ENCODE measurements at regions not wholly inside any gene's neighbourhood (a gene's known extent, or its start where the extent isn't known, plus 50 kb on each side); places are given as distances from the start of the nearest gene placed in this dataset.

GRCh38 chr3:27661797-27662196, 60.3 kb downstream of the EOMES start:
- in situ Hi-C loops (cut with HindIII; ENCODE audit: low pct_unique_long_range_greater_than_20kb, low sequenced_read_pairs): no loop called here
- DNase-seq (ENCODE audit: low read depth): no peak

GRCh38 chr3:27659279-27660021, 62.7 kb downstream of the EOMES start:
- peak; percentile 19 for DNase-seq (ENCODE audit: low read depth)
- in situ Hi-C loops (cut with HindIII; ENCODE audit: low pct_unique_long_range_greater_than_20kb, low sequenced_read_pairs): no loop called here

- DNase-seq (ENCODE audit: low read depth): no peak
- in situ Hi-C loops (cut with HindIII; ENCODE audit: low pct_unique_long_range_greater_than_20kb, low sequenced_read_pairs): no loop called here
Observed at GRCh38 chr3:27658741-27659140, 63.4 kb downstream of the EOMES start.

- in situ Hi-C loops (cut with HindIII; ENCODE audit: low pct_unique_long_range_greater_than_20kb, low sequenced_read_pairs): no loop called here
- no peak for DNase-seq (ENCODE audit: low read depth)
Observed at GRCh38 chr3:27657871-27658270, 64.3 kb downstream of the EOMES start.

- in situ Hi-C loops (cut with HindIII; ENCODE audit: low pct_unique_long_range_greater_than_20kb, low sequenced_read_pairs): no loop called here
- no peak for DNase-seq (ENCODE audit: low read depth)
Observed at GRCh38 chr3:27657404-27657803, 64.7 kb downstream of the EOMES start.

- in situ Hi-C loops (cut with HindIII; ENCODE audit: low pct_unique_long_range_greater_than_20kb, low sequenced_read_pairs): no loop called here
- DNase-seq (ENCODE audit: low read depth): no peak
Observed at GRCh38 chr3:27656790-27657189, 65.3 kb downstream of the EOMES start.

- DNase-seq (ENCODE audit: low read depth): no peak
- in situ Hi-C loops (cut with HindIII; ENCODE audit: low pct_unique_long_range_greater_than_20kb, low sequenced_read_pairs): no loop called here
Observed at GRCh38 chr3:27655547-27655946, 66.6 kb downstream of the EOMES start.

GRCh38 chr3:27653803-27654558, 68.1 kb downstream of the EOMES start:
- in situ Hi-C loops (cut with HindIII; ENCODE audit: low pct_unique_long_range_greater_than_20kb, low sequenced_read_pairs): no loop called here
- DNase-seq (ENCODE audit: low read depth): no peak

GRCh38 chr3:27649277-27649676, 72.8 kb downstream of the EOMES start:
- DNase-seq (ENCODE audit: low read depth): no peak
- in situ Hi-C loops (cut with HindIII; ENCODE audit: low pct_unique_long_range_greater_than_20kb, low sequenced_read_pairs): no loop called here

- in situ Hi-C loops (cut with HindIII; ENCODE audit: low pct_unique_long_range_greater_than_20kb, low sequenced_read_pairs): no loop called here
- DNase-seq (ENCODE audit: low read depth): no peak
Observed at GRCh38 chr3:27646896-27647295, 75.2 kb downstream of the EOMES start.

GRCh38 chr3:27644941-27645340, 77.2 kb downstream of the EOMES start:
- in situ Hi-C loops (cut with HindIII; ENCODE audit: low pct_unique_long_range_greater_than_20kb, low sequenced_read_pairs): no loop called here
- DNase-seq (ENCODE audit: low read depth): no peak

GRCh38 chr3:27643355-27643754, 78.8 kb downstream of the EOMES start:
- no peak for DNase-seq (ENCODE audit: low read depth)
- in situ Hi-C loops (cut with HindIII; ENCODE audit: low pct_unique_long_range_greater_than_20kb, low sequenced_read_pairs): no loop called here

GRCh38 chr3:27642796-27643195, 79.3 kb downstream of the EOMES start:
- in situ Hi-C loops (cut with HindIII; ENCODE audit: low pct_unique_long_range_greater_than_20kb, low sequenced_read_pairs): no loop called here
- no peak for DNase-seq (ENCODE audit: low read depth)

GRCh38 chr3:27641888-27642601, 80.1 kb downstream of the EOMES start:
- DNase-seq (ENCODE audit: low read depth): no peak
- in situ Hi-C loops (cut with HindIII; ENCODE audit: low pct_unique_long_range_greater_than_20kb, low sequenced_read_pairs): no loop called here

- DNase-seq (ENCODE audit: low read depth): no peak
- in situ Hi-C loops (cut with HindIII; ENCODE audit: low pct_unique_long_range_greater_than_20kb, low sequenced_read_pairs): no loop called here
Observed at GRCh38 chr3:27641271-27641800, 80.8 kb downstream of the EOMES start.

- no peak for DNase-seq (ENCODE audit: low read depth)
- in situ Hi-C loops (cut with HindIII; ENCODE audit: low pct_unique_long_range_greater_than_20kb, low sequenced_read_pairs): no loop called here
Observed at GRCh38 chr3:27639271-27639670, 82.9 kb downstream of the EOMES start.

- in situ Hi-C loops (cut with HindIII; ENCODE audit: low pct_unique_long_range_greater_than_20kb, low sequenced_read_pairs): no loop called here
- DNase-seq (ENCODE audit: low read depth): no peak
Observed at GRCh38 chr3:27638594-27638993, 83.5 kb downstream of the EOMES start.

GRCh38 chr3:27637346-27637995, 84.7 kb downstream of the EOMES start:
- in situ Hi-C loops (cut with HindIII; ENCODE audit: low pct_unique_long_range_greater_than_20kb, low sequenced_read_pairs): no loop called here
- DNase-seq (ENCODE audit: low read depth): no peak
